ENCODE measurements at regions not wholly inside any gene's neighbourhood (a gene's known extent, or its start where the extent isn't known, plus 50 kb on each side); places are given as distances from the start of the nearest gene placed in this dataset.

DNA sequence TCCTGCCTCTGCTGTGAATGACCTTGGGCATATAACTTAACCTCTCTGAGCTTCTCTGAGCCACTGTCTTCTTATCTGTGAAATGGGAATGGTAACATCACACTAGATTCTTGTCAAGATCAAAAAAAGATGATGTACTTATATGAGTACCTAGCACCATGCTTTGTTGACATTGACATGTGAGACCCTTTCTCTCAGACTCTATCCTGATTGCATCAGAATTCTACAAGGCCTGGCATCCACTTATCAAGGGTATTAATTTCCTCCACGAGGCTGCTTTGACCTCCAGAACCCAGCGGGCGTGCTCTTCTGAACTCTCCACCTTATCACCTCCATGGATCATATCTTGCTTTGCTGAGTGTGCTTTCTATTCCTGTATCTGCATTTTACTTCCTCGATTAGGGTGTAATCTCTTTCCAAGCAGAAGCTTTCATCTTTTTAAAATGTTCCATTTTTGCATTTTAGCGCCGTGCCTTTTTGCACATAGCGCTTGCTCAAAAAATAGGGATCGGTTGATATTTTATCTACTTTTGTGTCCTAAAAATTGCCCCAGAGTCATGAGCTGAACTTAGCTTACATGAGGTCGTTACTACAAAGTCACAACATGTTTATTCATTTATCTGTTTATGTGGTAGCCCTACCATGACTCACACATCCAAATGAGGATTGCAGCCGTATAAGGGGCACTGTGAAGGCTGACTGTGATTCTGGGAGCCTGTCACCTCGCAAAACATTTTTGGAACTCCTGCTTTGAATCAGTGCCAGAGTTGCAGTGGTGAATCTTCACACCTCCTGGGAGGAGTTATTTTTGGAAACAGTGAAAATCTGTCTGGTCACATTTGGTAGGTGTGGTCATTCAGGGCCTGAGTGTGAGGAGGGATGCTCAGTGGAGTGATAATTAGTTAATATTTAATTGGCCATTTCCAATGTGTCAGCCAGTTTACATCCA is 63.2 kb downstream of the IER5 start:
- TF ChIP-seq, protein P1, sequence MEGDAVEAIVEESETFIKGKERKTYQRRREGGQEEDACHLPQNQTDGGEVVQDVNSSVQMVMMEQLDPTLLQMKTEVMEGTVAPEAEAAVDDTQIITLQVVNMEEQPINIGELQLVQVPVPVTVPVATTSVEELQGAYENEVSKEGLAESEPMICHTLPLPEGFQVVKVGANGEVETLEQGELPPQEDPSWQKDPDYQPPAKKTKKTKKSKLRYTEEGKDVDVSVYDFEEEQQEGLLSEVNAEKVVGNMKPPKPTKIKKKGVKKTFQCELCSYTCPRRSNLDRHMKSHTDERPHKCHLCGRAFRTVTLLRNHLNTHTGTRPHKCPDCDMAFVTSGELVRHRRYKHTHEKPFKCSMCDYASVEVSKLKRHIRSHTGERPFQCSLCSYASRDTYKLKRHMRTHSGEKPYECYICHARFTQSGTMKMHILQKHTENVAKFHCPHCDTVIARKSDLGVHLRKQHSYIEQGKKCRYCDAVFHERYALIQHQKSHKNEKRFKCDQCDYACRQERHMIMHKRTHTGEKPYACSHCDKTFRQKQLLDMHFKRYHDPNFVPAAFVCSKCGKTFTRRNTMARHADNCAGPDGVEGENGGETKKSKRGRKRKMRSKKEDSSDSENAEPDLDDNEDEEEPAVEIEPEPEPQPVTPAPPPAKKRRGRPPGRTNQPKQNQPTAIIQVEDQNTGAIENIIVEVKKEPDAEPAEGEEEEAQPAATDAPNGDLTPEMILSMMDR (IDR thresholded peaks at IDR 0.05) = no peak

DNA sequence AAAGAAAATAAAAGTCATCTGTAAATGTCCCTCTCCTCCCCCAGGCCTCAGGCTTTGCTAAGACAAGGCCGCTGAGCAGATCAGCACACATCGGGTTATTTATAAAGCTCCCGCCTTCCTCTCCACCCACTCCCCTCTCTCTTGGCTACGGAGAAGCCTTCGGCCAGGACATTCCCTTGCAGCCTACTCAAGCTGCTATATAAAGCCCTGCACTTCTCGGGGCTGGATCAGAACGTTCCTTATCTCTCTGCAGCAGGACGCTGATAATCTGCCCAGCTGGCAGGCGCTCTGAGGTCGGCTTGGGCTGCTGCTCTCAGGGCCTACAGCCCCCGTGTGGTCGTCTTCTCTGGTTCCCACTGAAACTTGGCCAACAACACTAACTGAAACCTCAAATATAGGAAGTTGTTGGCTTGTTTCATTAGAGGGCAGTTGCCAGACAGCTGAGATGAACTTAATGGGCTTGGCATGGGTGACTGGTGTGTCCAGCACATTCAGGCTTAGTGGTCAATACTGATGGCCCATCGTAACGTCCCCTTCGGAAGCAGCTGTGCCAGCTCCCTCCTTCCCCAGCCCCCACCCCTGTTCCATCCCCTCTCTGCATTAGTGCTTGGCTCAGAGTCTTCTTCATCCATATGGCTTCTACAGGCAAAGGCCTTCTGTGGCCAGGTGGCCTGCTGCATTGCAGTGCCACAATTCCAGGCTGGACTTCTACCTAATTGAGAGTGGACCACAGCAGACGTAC is 64.6 kb downstream of the IER5 start:
- TF ChIP-seq, protein P1 (IDR thresholded peaks at IDR 0.05) = no peak

DNA sequence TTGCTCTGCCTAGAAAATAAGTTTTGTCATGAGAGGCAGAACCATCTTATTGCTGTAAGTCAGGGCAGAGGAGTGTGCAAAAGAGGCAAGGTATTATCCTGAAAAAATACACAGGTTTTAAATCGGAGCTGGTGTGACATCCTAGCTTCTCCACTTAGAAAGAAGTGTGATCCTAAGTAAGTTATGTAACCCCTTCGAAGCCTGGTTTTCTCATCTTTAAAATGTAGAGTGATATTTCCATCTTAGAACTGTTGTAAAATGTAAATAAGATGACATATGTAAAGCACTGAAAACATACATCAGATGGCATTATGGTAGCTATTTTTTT is 65.1 kb downstream of the IER5 start:
- TF ChIP-seq, protein P1 (IDR thresholded peaks at IDR 0.05) = no peak

DNA sequence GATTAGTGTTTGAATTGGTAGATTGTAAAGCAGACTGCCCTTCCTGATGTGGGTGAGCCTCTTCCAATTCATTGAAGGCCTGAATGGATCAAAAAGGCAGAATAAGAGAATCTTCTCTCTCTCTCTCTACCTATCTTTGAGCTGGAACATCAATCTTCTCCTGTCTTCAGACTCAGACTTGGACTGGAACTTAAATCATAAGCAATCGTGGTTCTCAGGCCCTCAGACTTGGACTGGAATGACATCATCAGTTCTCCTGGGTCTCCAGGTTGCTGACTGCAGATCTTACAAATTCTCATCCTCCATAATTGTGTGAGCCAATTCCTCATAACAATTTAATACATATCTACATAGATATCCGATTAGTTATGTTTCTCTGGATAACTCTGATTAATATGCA is 66.8 kb downstream of the IER5 start:
- TF ChIP-seq, protein P1 (IDR thresholded peaks at IDR 0.05) = no peak

DNA sequence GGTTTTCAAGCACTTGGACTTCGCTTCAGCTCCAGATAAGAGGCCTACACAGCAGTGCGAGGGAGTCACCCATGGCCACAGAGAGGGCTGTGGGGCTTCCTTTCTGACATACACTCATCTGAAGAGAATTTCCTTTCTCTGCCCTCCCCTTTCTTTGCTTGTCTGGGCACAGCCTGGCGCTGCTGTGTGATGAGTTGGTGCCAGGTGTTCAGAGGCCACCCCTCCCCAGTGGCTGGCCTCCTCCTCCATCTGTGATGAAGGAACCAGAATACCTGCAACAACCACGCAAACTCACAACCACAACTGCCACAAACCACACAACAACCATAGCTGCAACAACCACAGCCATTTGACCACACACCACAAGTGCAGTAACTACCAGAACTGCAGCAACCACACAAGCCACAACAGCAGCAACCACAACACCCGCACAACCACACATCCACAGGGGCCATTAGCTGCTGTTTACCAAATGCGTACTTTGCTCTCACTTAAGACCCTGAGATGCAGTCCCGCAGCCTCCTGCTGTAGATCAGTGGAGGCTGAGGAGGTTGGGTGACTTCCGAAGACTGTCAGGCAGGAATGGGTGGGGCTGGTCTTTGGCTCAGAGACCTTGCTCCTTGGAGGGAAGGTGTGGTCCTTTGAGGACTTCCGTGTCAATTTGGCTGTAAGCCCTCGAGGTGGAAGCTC is 71.1 kb downstream of the IER5 start:
- TF ChIP-seq, protein P1 (IDR thresholded peaks at IDR 0.05) = no peak

DNA sequence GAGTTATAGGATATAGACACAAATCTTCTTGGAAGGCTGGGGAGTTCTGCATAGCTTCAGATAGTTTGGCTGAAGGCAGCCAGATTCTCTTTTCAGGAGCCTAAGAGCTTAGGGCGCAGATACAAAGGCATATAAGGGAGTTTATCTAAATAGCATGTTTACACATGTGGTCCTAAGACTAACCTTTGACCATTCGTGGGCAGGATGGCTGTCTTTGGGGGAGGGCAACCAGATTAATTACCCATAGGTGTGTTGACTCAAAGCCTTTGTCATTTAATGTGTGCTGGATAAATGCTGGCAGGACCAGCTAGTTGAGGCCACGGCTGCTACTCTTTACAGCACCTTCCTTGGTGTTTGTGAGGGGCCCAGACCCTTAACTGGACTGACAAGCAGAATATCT is 71.8 kb downstream of the IER5 start:
- TF ChIP-seq, protein P1 (IDR thresholded peaks at IDR 0.05) = no peak

DNA sequence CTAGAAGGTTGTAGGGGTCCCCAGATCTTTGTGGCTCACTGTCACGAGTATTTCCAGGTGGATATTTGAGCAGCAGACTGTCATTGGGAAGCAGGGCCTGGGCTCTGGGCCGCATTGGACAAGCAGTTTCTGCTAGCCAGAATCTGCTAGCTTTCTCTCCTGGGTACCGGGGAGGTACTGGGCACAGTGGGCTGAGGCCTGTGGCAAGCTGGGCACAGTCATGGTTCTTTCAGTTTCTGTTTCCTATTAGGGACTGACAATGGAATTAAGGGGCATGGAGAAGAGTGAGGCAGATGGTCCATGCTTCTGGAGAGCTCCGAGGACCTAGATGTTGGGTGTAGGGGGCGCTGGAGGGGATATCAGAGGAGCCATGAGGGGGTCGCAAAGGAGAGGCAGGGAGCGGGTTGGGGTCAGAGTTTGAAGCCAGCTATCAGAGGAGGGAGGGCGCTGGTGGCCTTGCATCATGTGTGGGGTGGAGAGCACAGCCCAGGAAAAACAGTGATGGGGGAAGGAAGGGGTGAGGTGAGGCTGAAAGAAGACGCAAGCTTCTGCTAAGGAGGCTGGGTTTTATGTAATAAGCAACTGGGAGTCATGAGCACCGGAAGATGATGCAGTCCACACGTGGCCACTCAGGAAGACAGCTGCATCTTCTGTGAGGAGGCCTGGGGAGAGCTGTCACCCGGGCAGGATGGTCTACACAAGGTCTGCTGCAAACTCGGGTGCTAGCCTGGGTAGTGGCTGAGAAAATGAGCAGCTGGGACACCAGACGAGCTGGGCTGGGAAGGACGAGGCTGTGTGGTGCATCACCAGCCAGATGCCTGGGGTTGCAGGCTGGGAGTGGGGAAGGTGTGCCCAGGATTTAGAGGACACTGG is 72.7 kb downstream of the IER5 start:
- TF ChIP-seq, protein P1 (IDR thresholded peaks at IDR 0.05) = no peak
